ENCODE measurements at regions not wholly inside any gene's neighbourhood (a gene's known extent, or its start where the extent isn't known, plus 50 kb on each side); places are given as distances from the start of the nearest gene placed in this dataset.
"Not testable (repeated sequence)": the region's sequence is repeated elsewhere in the genome, so short reads cannot be mapped to it uniquely, and the experiment has no call there.

DNA sequence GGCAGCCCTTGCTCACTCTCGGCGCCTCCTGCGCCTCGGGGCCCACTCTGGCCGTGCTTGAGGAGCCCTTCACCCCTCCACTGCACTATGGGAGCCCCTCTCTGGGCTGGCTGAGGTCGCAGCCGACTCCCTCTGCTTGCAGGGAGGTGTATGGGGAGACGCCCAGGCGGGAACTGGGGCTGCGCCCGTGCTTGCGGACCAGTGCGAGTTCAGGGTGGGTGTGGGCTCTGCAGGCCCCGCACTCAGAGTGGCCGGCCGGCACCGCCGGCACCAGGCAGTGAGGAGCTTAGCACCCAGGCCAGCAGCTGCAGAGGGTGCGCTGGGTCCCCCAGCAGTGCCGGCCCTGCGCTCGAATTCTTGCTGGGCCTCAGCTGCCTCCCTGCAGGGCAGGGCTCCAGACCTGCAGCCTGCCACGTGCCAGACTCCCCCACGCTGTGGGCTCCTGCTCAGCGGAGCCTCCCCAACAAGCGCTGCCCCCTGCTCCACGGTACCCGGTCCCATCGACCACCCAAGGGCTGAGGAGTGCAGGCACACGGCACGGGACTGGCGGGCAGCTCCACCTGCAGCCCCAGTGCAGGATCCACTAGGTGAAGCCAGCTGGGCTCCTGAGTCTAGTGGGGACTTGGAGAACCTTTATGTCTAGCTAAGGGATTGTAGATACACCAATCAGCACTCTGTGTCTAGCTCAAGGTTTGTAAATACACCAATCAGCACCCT lies 54.0 kb upstream of the WWC2 start:
- H4K20me1 ChIP-seq (ENCODE audit: insufficient read depth, low read length); H3K36me3 ChIP-seq (ENCODE audit: insufficient read depth, low read length); H2AFZ ChIP-seq (ENCODE audit: low read length); H3K4me1 ChIP-seq (ENCODE audit: insufficient read depth, low read length, poor library complexity, severe bottlenecking); H3K9me2 ChIP-seq (ENCODE audit: insufficient read depth, low read length); BruUV-seq (replicated peaks); intact Hi-C loops (cut with micrococcal nuclease; ENCODE audit: unreplicated experiment); H3K9me3 ChIP-seq (ENCODE audit: low read length); H3K4me2 ChIP-seq (ENCODE audit: low read length); CTCF ChIA-PET (ENCODE audit: unreplicated experiment); POLR2A ChIA-PET; H3K27ac ChIP-seq (ENCODE audit: low read depth, low read length, poor library complexity, severe bottlenecking); H3K4me3 ChIP-seq (ENCODE audit: low read depth, low read length, poor library complexity, severe bottlenecking); H3K79me2 ChIP-seq (ENCODE audit: insufficient read depth, low read depth, low read length); DNase-seq (ENCODE audit: low spot score): not testable (repeated sequence)

DNA sequence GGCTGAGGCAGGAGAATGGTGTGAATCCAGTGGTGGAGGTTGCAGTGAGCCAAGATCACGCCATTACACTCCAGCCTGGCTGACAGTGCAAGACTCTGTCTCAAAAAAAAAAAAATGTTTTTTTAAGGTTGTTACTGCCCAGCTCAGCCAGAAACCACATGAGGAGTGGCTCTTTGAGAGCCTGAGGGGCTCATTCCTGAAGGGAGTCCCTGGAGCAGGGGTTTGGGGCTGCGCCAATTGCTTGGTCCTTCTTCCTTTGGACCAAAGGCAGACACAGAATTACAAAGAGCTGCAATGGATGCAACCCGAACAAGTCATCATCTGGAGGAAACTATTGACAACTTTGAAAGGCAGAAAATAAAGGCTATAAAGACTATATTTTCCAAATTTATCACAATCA lies 60.6 kb upstream of the WWC2 start:
- Histone ChIP-seq H3K27ac (ENCODE audit: low read depth, low read length, poor library complexity, severe bottlenecking) (no peak overlapping the region), H3K9me3 (ENCODE audit: low read length) (no peaks in the 10 kb centered on the region), H4K20me1 (ENCODE audit: insufficient read depth, low read length) (no peaks in the 10 kb centered on the region), H3K4me1 (ENCODE audit: insufficient read depth, low read length, poor library complexity, severe bottlenecking) (no peaks in the 10 kb centered on the region), H3K4me2 (ENCODE audit: low read length) (no peak overlapping the region), H3K4me3 (ENCODE audit: low read depth, low read length, poor library complexity, severe bottlenecking) (no peak overlapping the region), H3K9me2 (ENCODE audit: insufficient read depth, low read length) (no peaks in the 10 kb centered on the region), H3K79me2 (ENCODE audit: insufficient read depth, low read depth, low read length) (no peaks in the 10 kb centered on the region), H3K36me3 (ENCODE audit: insufficient read depth, low read length) (no peaks in the 10 kb centered on the region), H2AFZ (ENCODE audit: low read length) (no peak overlapping the region)
- TF ChIP-seq EZH2phosphoT487 (IDR thresholded peaks at IDR 0.05; ENCODE audit: borderline replicate concordance, low read depth, low read length) = no peak
- TF ChIP-seq, protein P1, sequence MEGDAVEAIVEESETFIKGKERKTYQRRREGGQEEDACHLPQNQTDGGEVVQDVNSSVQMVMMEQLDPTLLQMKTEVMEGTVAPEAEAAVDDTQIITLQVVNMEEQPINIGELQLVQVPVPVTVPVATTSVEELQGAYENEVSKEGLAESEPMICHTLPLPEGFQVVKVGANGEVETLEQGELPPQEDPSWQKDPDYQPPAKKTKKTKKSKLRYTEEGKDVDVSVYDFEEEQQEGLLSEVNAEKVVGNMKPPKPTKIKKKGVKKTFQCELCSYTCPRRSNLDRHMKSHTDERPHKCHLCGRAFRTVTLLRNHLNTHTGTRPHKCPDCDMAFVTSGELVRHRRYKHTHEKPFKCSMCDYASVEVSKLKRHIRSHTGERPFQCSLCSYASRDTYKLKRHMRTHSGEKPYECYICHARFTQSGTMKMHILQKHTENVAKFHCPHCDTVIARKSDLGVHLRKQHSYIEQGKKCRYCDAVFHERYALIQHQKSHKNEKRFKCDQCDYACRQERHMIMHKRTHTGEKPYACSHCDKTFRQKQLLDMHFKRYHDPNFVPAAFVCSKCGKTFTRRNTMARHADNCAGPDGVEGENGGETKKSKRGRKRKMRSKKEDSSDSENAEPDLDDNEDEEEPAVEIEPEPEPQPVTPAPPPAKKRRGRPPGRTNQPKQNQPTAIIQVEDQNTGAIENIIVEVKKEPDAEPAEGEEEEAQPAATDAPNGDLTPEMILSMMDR (conservative IDR thresholded peaks at IDR 0.05; ENCODE audit: low read length) = no peak
- DNase-seq (ENCODE audit: low spot score) = no peak
- intact Hi-C loops (cut with micrococcal nuclease; ENCODE audit: unreplicated experiment) = no loop called here
- POLR2A ChIA-PET = no interaction called here
- no TSS peak for BruUV-seq (replicated peaks)
- CTCF ChIA-PET (ENCODE audit: unreplicated experiment) = no interaction called here

DNA sequence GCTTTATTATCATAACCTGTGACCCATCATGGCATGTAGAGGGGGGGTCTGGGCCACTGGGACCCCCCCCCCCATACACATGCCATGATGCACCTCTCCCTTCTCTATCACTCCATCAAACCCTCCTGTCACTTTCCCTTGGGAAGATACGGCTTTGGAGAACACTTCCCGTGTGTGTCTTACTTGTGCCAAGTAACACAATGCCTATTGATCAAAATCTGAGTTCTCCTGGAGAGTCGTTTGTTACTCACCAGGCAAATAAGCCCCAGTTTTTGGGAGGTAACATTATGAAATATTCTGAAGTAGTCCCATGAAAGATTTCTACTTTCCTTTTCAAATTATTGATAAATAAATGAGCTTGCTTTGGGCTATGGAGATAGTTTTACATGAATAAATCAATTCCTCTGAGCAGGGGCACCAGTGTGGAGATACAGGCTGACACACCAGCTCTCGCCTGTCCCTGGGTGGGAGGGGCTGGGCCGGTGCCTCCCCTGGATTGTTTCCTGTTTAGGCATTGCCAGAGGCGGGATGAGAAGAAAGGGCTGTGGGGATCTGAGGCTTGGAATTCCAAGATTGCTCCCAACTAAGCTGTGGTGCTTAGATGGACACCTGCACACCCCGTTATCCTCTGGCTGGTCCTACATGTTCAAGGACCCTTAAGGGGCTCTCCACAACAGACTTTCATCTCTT lies 63.2 kb upstream of the WWC2 start:
- no peaks in the 10 kb centered on the region for H3K9me2 ChIP-seq (ENCODE audit: insufficient read depth, low read length)
- H3K36me3 ChIP-seq (ENCODE audit: insufficient read depth, low read length) = no peaks in the 10 kb centered on the region
- ChIA-PET CTCF (ENCODE audit: unreplicated experiment) (interaction anchor here (0.6 kb wide), 1 partner anchor 110 kb away, joined by 4 read pairs; no protein-coding TSS in a partner anchor), POLR2A (interaction anchor here (0.7 kb wide), 1 partner anchor 11 kb away, joined by 6 read pairs; no protein-coding TSS in a partner anchor)
- H3K79me2 ChIP-seq (ENCODE audit: insufficient read depth, low read depth, low read length) = no peaks in the 10 kb centered on the region
- DNase-seq (ENCODE audit: low spot score) = no peak
- no peak overlapping the region for H3K4me3 ChIP-seq (ENCODE audit: low read depth, low read length, poor library complexity, severe bottlenecking)
- H2AFZ ChIP-seq (ENCODE audit: low read length) = no peak overlapping the region
- TF ChIP-seq EZH2phosphoT487 (IDR thresholded peaks at IDR 0.05; ENCODE audit: borderline replicate concordance, low read depth, low read length) = no peak
- TF ChIP-seq, protein P1 (conservative IDR thresholded peaks at IDR 0.05; ENCODE audit: low read length) = no peak
- no peak overlapping the region for H3K27ac ChIP-seq (ENCODE audit: low read depth, low read length, poor library complexity, severe bottlenecking)
- no peaks in the 10 kb centered on the region for H4K20me1 ChIP-seq (ENCODE audit: insufficient read depth, low read length)
- no peaks in the 10 kb centered on the region for H3K4me1 ChIP-seq (ENCODE audit: insufficient read depth, low read length, poor library complexity, severe bottlenecking)
- intact Hi-C loops (cut with micrococcal nuclease; ENCODE audit: unreplicated experiment) = no loop called here
- H3K9me3 ChIP-seq (ENCODE audit: low read length) = no peaks in the 10 kb centered on the region
- no TSS peak for BruUV-seq (replicated peaks)
- no peak overlapping the region for H3K4me2 ChIP-seq (ENCODE audit: low read length)

All from OCI-LY7 (cell line).